Muscle layer of duodenum (tissue), 2 donors: ENCODE measurements at regions not wholly inside any gene's neighbourhood (a gene's known extent, or its start where the extent isn't known, plus 50 kb on each side); places are given as distances from the start of the nearest gene placed in this dataset.
"Not testable (repeated sequence)": the region's sequence is repeated elsewhere in the genome, so short reads cannot be mapped to it uniquely, and the experiment has no call there.

Source experiments
- H3K27ac ChIP-seq: one replicate; pipeline ENCODE4 v1.7.0; 2013; ENCODE audit warnings: mild to moderate bottlenecking, low read length
- H3K27me3 ChIP-seq: one replicate; pipeline ENCODE4 v1.7.0; 2013; ENCODE audit warnings: low read depth, mild to moderate bottlenecking, control low read depth, low read length
- H3K36me3 ChIP-seq, 2 donors: one replicate each; pipeline ENCODE4 v1.7.0; 2013; ENCODE audit warnings: low read length in 2 of 2, control low read depth in 1 of 2, mild to moderate bottlenecking in 1 of 2; ENCODE audit not compliant: insufficient read depth in 2 of 2, control insufficient read depth in 1 of 2
- H3K4me1 ChIP-seq, 2 donors: one replicate each; pipeline ENCODE4 v1.7.0; 2013; ENCODE audit warnings: low read length in 2 of 2, mild to moderate bottlenecking in 2 of 2, control low read depth in 1 of 2, moderate library complexity in 1 of 2; ENCODE audit not compliant: insufficient read depth in 2 of 2, control insufficient read depth in 1 of 2
- H3K4me3 ChIP-seq, 2 donors: one replicate each; pipeline ENCODE4 v1.7.0; 2013; ENCODE audit warnings: low read length in 2 of 2, low read depth in 1 of 2, mild to moderate bottlenecking in 1 of 2
- H3K9me3 ChIP-seq, 2 donors: one replicate each; pipeline ENCODE4 v1.7.0; 2013; ENCODE audit warnings: low read length in 2 of 2, control low read depth in 1 of 2, mild to moderate bottlenecking in 1 of 2; ENCODE audit not compliant: control insufficient read depth in 1 of 2
- donor health status: healthy.

- H3K27ac ChIP-seq, H3K36me3 ChIP-seq, H3K4me1 ChIP-seq, H3K9me3 ChIP-seq, H3K27me3 ChIP-seq, H3K4me3 ChIP-seq: not testable (repeated sequence)
Measured at GRCh38 chr3:4921589-4921988, 57.6 kb upstream of the BHLHE40 start.

- H3K36me3 ChIP-seq, result no peaks in the 10 kb centered on the region
- H3K9me3 ChIP-seq, result no peaks in the 10 kb centered on the region
- no peaks in the 10 kb centered on the region for H3K4me1 ChIP-seq
- no peak overlapping the region for H3K27ac ChIP-seq
- H3K27me3 ChIP-seq, result no peaks in the 10 kb centered on the region
- no peak overlapping the region for H3K4me3 ChIP-seq
Measured at GRCh38 chr3:4926892-4927291, 52.3 kb upstream of the BHLHE40 start.

- Histone ChIP-seq H3K4me1 (no peaks in the 10 kb centered on the region), H3K27me3 (no peaks in the 10 kb centered on the region), H3K9me3 (no peaks in the 10 kb centered on the region), H3K27ac (no peak overlapping the region), H3K36me3 (no peaks in the 10 kb centered on the region), H3K4me3 (no peak overlapping the region)
Measured at GRCh38 chr3:4928277-4928789, 50.9 kb upstream of the BHLHE40 start.
